22Rv1 (cell line): ENCODE measurements at regions not wholly inside any gene's neighbourhood (a gene's known extent, or its start where the extent isn't known, plus 50 kb on each side); places are given as distances from the start of the nearest gene placed in this dataset.
"Not testable (repeated sequence)": the region's sequence is repeated elsewhere in the genome, so short reads cannot be mapped to it uniquely, and the experiment has no call there.

Experiments
- H3K27ac ChIP-seq: fragments of 450-650 bp; 2 replicates; pipeline ENCODE4 v1.5.1; 2017
- ZFX ChIP-seq: fragments of 450-650 bp; IDR thresholded peaks from 2 replicates; pipeline ENCODE4 v1.6.1; 2017; ENCODE audit warnings: antibody characterized with exemption, borderline replicate concordance
- TF ChIP-seq, protein P1 (sequence below): fragments of 450-650 bp; IDR thresholded peaks from 2 replicates; pipeline ENCODE4 v1.5.1; 2017; ENCODE audit warnings: mild to moderate bottlenecking

DNA sequence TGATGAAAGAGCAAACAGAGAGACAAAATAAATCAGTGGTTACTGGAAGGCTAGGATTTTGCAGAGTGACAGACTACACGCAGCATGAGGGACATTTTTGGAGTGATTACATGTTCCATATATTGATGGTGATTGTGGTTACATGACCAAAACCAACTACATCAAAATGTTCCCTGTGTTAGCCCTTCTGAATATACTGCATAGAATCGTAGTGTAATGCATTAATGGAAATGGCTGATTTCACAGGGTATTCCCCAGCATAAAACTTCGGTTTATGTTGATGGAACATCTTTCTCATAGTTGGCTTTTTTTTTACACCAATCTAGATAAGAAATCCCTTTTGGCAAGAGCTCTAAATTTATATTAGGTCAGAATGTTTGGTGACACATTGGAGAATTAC is 191.3 kb upstream of the CMC1 start:
- TF ChIP-seq, protein P1, sequence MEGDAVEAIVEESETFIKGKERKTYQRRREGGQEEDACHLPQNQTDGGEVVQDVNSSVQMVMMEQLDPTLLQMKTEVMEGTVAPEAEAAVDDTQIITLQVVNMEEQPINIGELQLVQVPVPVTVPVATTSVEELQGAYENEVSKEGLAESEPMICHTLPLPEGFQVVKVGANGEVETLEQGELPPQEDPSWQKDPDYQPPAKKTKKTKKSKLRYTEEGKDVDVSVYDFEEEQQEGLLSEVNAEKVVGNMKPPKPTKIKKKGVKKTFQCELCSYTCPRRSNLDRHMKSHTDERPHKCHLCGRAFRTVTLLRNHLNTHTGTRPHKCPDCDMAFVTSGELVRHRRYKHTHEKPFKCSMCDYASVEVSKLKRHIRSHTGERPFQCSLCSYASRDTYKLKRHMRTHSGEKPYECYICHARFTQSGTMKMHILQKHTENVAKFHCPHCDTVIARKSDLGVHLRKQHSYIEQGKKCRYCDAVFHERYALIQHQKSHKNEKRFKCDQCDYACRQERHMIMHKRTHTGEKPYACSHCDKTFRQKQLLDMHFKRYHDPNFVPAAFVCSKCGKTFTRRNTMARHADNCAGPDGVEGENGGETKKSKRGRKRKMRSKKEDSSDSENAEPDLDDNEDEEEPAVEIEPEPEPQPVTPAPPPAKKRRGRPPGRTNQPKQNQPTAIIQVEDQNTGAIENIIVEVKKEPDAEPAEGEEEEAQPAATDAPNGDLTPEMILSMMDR: no peak
- TF ChIP-seq ZFX: no peak
- no peak overlapping the region for H3K27ac ChIP-seq

DNA sequence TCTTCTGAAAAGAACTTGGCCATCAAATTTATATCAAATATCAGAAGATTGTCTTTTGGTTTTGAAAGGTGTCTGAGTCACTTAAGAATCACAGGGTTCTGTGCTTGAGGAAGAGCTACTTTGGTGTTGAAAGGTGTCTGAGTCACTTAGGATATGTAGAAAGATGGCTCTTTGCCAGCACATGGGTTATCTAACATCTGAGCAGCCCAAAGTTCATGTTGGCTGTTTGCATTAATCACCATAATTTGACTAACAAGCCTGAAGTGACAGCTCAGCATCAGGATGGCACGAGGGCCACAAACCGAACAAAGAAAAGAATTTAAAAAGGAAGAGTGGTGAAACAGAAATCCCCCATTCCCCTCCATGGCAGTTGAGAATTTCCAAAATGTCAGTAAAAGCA is 190.5 kb upstream of the CMC1 start:
- H3K27ac ChIP-seq: no peak overlapping the region
- TF ChIP-seq, protein P1: no peak
- no peak for TF ChIP-seq ZFX

DNA sequence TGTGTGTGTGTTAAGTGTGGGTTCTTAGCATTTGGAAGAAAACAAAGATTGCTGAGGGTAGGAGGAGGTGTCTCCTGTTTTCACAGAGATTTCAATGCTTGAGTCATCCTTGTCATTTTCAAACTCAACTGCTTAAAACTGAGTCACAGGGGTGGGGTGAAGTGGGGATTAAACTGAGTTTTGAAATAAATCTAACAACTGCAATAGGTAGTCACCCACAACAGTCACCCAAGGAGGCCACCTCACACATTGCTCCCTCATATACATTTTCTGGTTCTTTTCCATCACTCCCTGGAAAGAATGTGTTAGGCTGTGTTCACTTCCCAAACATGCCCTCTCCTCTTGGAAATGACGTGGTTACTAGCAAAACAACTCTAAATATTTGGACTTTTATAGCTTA is 187.7 kb upstream of the CMC1 start:
- TF ChIP-seq ZFX: no peak
- TF ChIP-seq, protein P1: no peak

DNA sequence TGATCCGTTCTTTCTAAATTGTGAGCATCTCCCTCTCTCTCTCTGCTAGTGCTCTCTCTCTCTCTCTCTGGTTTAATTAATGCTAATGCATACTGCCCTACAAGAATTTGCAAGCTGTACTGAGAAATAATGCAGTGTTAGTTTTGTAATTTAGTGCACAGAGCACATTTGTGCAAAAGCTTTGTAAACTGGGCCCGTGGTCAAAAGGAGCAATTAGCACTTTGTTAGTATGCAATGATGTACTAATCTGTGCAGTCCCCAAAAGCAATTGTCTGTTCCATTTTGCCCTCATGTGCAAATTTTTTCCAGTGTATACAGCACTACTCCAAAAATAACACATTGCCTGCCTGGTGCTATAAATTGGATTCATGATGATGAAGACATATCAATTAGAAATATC is 184.6 kb upstream of the CMC1 start:
- no peak overlapping the region for H3K27ac ChIP-seq
- TF ChIP-seq, protein P1: no peak
- no peak for TF ChIP-seq ZFX

More for the DNA sequence above, 187.7 kb upstream of the CMC1 start:
- H3K27ac ChIP-seq: no peak overlapping the region

DNA sequence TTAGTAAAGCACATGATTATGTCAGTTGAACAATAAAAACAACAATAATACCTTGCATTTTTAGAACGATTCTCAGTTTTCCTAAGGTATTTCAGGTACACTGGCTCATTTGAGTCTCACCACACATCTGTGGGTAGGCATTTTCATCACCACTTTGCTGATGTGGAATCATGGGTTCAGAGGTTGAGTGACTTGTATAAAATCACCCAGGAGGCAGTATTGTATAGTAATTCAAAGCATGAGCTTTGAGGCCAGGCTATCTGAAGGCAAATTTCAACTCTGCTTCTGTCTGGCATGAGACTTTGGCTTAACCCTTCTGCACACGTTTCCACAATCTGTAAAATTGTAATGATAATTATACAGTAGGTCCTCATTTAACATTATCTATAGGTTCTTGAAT is 183.9 kb upstream of the CMC1 start:
- H3K27ac ChIP-seq: no peak overlapping the region
- TF ChIP-seq, protein P1: no peak
- no peak for TF ChIP-seq ZFX

DNA sequence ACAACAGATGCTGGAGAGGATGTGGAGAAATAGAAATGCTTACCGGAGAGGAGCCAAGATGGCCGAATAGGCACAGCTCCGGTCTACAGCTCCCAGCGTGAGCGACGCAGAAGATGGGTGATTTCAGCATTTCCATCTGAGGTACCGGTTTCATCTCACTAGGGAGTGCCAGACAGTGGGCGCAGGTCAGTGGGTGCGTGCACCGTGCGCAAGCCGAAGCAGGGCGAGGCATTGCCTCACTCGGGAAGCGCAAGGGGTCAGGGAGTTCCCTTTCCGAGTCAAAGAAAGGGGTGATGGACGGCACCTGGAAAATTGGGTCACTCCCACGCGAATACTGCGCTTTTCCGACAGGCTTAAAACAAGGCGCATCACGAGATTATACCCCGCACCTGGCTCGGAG is 182.2 kb upstream of the CMC1 start:
- H3K27ac ChIP-seq: not testable (repeated sequence)

DNA sequence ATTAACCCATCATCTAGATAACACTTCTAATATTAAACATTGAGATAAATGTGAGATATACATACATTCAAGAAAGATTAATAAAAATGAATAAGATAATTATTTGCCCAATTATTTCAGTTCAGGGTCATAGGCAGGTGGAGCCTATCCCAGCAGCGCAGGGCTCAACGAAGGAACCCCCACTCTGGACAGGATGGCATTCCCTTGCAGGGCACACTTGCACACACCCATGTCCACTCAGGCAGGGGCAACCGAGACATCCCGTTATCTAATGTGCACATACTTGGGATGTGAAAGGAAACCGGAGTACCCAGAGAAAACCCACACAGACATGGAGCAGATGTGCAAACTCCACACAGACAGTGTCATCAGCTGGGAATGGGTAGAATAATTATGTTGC is 175.4 kb upstream of the CMC1 start:
- no peak overlapping the region for H3K27ac ChIP-seq
- no peak for TF ChIP-seq ZFX
- TF ChIP-seq, protein P1: no peak

DNA sequence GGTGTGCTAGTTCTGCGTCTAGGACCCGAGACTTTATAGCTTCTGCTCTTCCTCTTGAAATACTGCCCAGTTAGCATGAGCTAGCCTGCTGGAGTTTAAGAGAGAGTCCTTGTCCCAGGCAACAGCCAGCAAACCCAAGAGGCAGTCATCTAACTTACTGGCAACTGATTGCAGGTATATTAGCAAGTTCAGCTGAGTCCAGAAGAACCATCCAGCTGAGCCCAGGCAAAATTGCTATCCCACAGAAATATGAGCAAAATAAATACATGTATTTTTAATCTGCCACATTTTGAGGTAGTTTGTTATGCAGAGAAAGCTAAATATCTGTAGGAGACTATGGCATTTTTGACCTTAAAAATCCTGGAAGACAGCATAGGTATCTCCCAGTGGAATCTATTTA is 174.4 kb upstream of the CMC1 start:
- no peak overlapping the region for H3K27ac ChIP-seq
- TF ChIP-seq, protein P1: no peak
- no peak for TF ChIP-seq ZFX
